ENCODE measurements at regions not wholly inside any gene's neighbourhood (a gene's known extent, or its start where the extent isn't known, plus 50 kb on each side); places are given as distances from the start of the nearest gene placed in this dataset.
"Not testable (repeated sequence)": the region's sequence is repeated elsewhere in the genome, so short reads cannot be mapped to it uniquely, and the experiment has no call there.

DNA sequence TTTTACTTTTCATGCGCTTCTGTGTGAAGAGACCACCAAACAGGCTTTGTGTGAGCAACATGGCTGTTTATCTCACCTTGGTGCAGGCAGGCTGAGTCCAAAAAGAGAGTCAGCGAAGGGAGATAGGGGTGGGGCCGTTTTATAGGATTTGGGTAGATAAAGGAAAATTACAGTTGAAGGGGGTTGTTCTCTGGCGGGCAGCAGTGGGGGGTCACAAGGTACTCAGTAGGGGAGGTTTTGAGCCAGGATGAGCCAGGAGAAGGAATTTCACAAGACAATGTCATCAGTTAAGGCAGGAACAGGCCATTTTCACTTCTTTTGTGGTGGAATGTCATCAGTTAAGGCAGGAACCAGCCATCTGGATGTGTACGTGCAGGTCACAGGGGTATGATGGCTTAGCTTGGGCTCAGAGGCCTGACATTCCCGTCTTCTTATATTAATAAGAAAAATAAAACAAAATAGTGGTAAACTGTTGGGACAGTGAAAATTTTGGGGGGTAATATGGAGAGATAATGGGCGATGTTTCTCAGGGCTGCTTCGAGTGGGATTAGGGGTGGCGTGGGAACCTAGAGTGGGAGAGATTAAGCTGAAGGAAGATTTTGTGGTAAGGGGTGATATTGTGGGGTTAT lies 670.0 kb downstream of the SUCLG1 start:
- H3K9me1 ChIP-seq (ENCODE audit: control insufficient read depth, insufficient read depth, low read length); H3K27me3 ChIP-seq (ENCODE audit: control insufficient read depth in 2 of 2, insufficient read depth in 2 of 2, low read length in 2 of 2); BruUV-seq (replicated peaks); H3K36me3 ChIP-seq (ENCODE audit: control insufficient read depth, insufficient read depth, low read length); H3K9ac ChIP-seq (ENCODE audit: insufficient read depth in 1 of 2, low read depth in 2 of 2, low read length in 2 of 2); DNase-seq (ENCODE audit: extremely low read depth in 1 of 4, low spot score in 3 of 4); POLR2A ChIA-PET; H4K20me1 ChIP-seq (replicated peaks; ENCODE audit: control insufficient read depth, insufficient read depth, low read length); H3K9me3 ChIP-seq (replicated peaks; ENCODE audit: control insufficient read depth, insufficient read depth, low read depth, low read length); in situ Hi-C loops (cut with MboI); CTCF ChIA-PET (ENCODE audit: low intra/inter-chr PET ratio); H3K4me3 ChIP-seq; ATAC-seq; FAIRE-seq: not testable (repeated sequence)
- peak overlapping the region; percentile 61 for H2AFZ ChIP-seq (ENCODE audit: low read depth, low read length)
- 17% methylated on average over 9 of the region's 9 CpGs for WGBS (ENCODE audit: insufficient coverage, low coverage, missing lambda C conversion rate)
- TF ChIP-seq, protein P1, sequence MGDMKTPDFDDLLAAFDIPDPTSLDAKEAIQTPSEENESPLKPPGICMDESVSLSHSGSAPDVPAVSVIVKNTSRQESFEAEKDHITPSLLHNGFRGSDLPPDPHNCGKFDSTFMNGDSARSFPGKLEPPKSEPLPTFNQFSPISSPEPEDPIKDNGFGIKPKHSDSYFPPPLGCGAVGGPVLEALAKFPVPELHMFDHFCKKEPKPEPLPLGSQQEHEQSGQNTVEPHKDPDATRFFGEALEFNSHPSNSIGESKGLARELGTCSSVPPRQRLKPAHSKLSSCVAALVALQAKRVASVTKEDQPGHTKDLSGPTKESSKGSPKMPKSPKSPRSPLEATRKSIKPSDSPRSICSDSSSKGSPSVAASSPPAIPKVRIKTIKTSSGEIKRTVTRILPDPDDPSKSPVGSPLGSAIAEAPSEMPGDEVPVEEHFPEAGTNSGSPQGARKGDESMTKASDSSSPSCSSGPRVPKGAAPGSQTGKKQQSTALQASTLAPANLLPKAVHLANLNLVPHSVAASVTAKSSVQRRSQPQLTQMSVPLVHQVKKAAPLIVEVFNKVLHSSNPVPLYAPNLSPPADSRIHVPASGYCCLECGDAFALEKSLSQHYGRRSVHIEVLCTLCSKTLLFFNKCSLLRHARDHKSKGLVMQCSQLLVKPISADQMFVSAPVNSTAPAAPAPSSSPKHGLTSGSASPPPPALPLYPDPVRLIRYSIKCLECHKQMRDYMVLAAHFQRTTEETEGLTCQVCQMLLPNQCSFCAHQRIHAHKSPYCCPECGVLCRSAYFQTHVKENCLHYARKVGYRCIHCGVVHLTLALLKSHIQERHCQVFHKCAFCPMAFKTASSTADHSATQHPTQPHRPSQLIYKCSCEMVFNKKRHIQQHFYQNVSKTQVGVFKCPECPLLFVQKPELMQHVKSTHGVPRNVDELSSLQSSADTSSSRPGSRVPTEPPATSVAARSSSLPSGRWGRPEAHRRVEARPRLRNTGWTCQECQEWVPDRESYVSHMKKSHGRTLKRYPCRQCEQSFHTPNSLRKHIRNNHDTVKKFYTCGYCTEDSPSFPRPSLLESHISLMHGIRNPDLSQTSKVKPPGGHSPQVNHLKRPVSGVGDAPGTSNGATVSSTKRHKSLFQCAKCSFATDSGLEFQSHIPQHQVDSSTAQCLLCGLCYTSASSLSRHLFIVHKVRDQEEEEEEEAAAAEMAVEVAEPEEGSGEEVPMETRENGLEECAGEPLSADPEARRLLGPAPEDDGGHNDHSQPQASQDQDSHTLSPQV (IDR thresholded peaks at IDR 0.05): peak; percentile 17; the same call in 1 of the 2 replicates
- TF ChIP-seq, protein P2, sequence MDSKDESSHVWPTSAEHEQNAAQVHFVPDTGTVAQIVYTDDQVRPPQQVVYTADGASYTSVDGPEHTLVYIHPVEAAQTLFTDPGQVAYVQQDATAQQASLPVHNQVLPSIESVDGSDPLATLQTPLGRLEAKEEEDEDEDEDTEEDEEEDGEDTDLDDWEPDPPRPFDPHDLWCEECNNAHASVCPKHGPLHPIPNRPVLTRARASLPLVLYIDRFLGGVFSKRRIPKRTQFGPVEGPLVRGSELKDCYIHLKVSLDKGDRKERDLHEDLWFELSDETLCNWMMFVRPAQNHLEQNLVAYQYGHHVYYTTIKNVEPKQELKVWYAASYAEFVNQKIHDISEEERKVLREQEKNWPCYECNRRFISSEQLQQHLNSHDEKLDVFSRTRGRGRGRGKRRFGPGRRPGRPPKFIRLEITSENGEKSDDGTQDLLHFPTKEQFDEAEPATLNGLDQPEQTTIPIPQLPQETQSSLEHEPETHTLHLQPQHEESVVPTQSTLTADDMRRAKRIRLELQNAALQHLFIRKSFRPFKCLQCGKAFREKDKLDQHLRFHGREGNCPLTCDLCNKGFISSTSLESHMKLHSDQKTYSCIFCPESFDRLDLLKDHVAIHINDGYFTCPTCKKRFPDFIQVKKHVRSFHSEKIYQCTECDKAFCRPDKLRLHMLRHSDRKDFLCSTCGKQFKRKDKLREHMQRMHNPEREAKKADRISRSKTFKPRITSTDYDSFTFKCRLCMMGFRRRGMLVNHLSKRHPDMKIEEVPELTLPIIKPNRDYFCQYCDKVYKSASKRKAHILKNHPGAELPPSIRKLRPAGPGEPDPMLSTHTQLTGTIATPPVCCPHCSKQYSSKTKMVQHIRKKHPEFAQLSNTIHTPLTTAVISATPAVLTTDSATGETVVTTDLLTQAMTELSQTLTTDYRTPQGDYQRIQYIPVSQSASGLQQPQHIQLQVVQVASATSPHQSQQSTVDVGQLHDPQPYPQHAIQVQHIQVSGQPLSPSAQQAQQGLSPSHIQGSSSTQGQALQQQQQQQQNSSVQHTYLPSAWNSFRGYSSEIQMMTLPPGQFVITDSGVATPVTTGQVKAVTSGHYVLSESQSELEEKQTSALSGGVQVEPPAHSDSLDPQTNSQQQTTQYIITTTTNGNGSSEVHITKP (IDR thresholded peaks at IDR 0.05; ENCODE audit: partially characterized antibody): peak; percentile 86
- 0 out of 2 replicates have a peak, but pooled peaks have one; percentile 55 for TF ChIP-seq NFRKB (IDR thresholded peaks at IDR 0.05; ENCODE audit: low read depth)
- TF ChIP-seq ARID1B (IDR thresholded peaks at IDR 0.05): 0 out of 2 replicates have a peak, but pooled peaks have one; percentile 32
- TF ChIP-seq DPF2 (IDR thresholded peaks at IDR 0.05): peak; percentile 25; the same call in 1 of the 2 replicates
- peak; percentile 32 for TF ChIP-seq CBFA2T3 (IDR thresholded peaks at IDR 0.05)
- TF ChIP-seq FOXK2 (conservative IDR thresholded peaks at IDR 0.05 in 1 of 2, IDR thresholded peaks at IDR 0.05 in 1 of 2; ENCODE audit: low read depth in 2 of 2): peak in 1 of 2 experiments; percentile 23; a peak in 1 of 4 replicates
- 0 out of 2 replicates have a peak, but pooled peaks have one; percentile 12 for TF ChIP-seq L3MBTL2 (IDR thresholded peaks at IDR 0.05)
- peak overlapping the region; percentile 4; the same call in 1 of the 2 replicates for H3K4me2 ChIP-seq (ENCODE audit: insufficient read depth, low read length)
- intact Hi-C loops (cut with micrococcal nuclease): loop anchor here (10.0 kb wide), 1 partner anchor 186 kb away; no protein-coding TSS in a partner anchor
- H3K79me2 ChIP-seq (ENCODE audit: control insufficient read depth, insufficient read depth, low read length): peaks cover 29% of the 10 kb centered on the region; the same call in 2 of the 3 replicates
- peaks cover 5 to 13% of the 10 kb centered on the region in 2 experiments; a peak in 4 of 5 replicates for H3K4me1 ChIP-seq (replicated peaks in 1 of 2; ENCODE audit: control insufficient read depth in 2 of 2, insufficient read depth in 2 of 2, low read length in 2 of 2)
- H3K27ac ChIP-seq (ENCODE audit: extremely low read depth, low read depth, low read length): peak overlapping the region; percentile 11
